Pulmonary artery endothelial cell (primary cell): ENCODE measurements at regions not wholly inside any gene's neighbourhood (a gene's known extent, or its start where the extent isn't known, plus 50 kb on each side); places are given as distances from the start of the nearest gene placed in this dataset.

Source experiments
- DNase-seq: peaks from one replicate; pipeline ENCODE4 v3.0.0-alpha.2; 2011; ENCODE audit warnings: low read depth, low spot score

- DNase-seq = no peak
Observed at GRCh38 chr17:68812876-68813584, 142.2 kb downstream of the ABCA8 start.

- DNase-seq = no peak
Observed at GRCh38 chr17:68809148-68809547, 146.0 kb downstream of the ABCA8 start.

GRCh38 chr17:68807998-68808772 lies 147.0 kb downstream of the ABCA8 start:
- no peak for DNase-seq

- DNase-seq = no peak
Observed at GRCh38 chr17:68805609-68806008, 149.6 kb downstream of the ABCA8 start.

GRCh38 chr17:68804777-68805520 lies 150.2 kb downstream of the ABCA8 start:
- DNase-seq = no peak

- DNase-seq = no peak
Observed at GRCh38 chr17:68803164-68803929, 151.8 kb downstream of the ABCA8 start.

GRCh38 chr17:68801335-68802247 lies 153.6 kb downstream of the ABCA8 start:
- no peak for DNase-seq

GRCh38 chr17:68800751-68801150 lies 154.4 kb downstream of the ABCA8 start:
- no peak for DNase-seq

GRCh38 chr17:68794636-68795434 lies 160.4 kb downstream of the ABCA8 start:
- peak; percentile 43 for DNase-seq

GRCh38 chr17:68792873-68793272 lies 162.3 kb downstream of the ABCA8 start:
- DNase-seq = no peak

- DNase-seq = no peak
Observed at GRCh38 chr17:68792042-68792685, 163.0 kb downstream of the ABCA8 start.

GRCh38 chr17:68790931-68791330 lies 164.3 kb downstream of the ABCA8 start:
- DNase-seq = no peak

- no peak for DNase-seq
Observed at GRCh38 chr17:68790492-68790891, 164.7 kb downstream of the ABCA8 start.

- no peak for DNase-seq
Observed at GRCh38 chr17:68789203-68789962, 165.8 kb downstream of the ABCA8 start.

GRCh38 chr17:68785565-68786486 lies 169.4 kb downstream of the ABCA8 start:
- DNase-seq = no peak

GRCh38 chr17:68784431-68784830 lies 170.8 kb downstream of the ABCA8 start:
- no peak for DNase-seq

- no peak for DNase-seq
Observed at GRCh38 chr17:68783861-68784260, 171.3 kb downstream of the ABCA8 start.
